Transverse colon (tissue), 1 donor: ENCODE measurements at regions not wholly inside any gene's neighbourhood (a gene's known extent, or its start where the extent isn't known, plus 50 kb on each side); places are given as distances from the start of the nearest gene placed in this dataset.

ENCODE experiments used
- EP300 ChIP-seq: sonication (generic); formaldehyde crosslinking; IDR thresholded peaks from one replicate; pipeline ENCODE4 v1.6.1; 2017; ENCODE audit warnings: antibody characterized with exemption, low read depth
- POLR2A ChIP-seq: fragments of 450-650 bp; IDR thresholded peaks from one replicate; pipeline ENCODE4 v1.6.1; 2016; ENCODE audit warnings: antibody characterized with exemption, mild to moderate bottlenecking, moderate library complexity

- TF ChIP-seq POLR2A (no peak), EP300 (no peak)
Measured at GRCh38 chr12:75760573-75761294, 249.3 kb upstream of the KRR1 start.
